SJCRH30 (cell line): ENCODE measurements at regions not wholly inside any gene's neighbourhood (a gene's known extent, or its start where the extent isn't known, plus 50 kb on each side); places are given as distances from the start of the nearest gene placed in this dataset.
"Not testable (repeated sequence)": the region's sequence is repeated elsewhere in the genome, so short reads cannot be mapped to it uniquely, and the experiment has no call there.

Experiments
- DNase-seq, 2 experiments: peaks; one replicate each; pipeline ENCODE4 v3.0.0-alpha.2; 2015 to 2020
- H3K27ac ChIP-seq: fragments of 250-450 bp; sonication (Bioruptor Pico); 2 replicates; pipeline ENCODE4 v1.5.1; 2020; ENCODE audit warnings: mild to moderate bottlenecking, moderate library complexity
- H3K27me3 ChIP-seq: fragments of 250-450 bp; sonication (Bioruptor Pico); 2 replicates; pipeline ENCODE4 v1.5.1; 2020; ENCODE audit warnings: mild to moderate bottlenecking, moderate library complexity
- H3K36me3 ChIP-seq: fragments of 250-450 bp; sonication (Bioruptor Pico); 2 replicates; pipeline ENCODE4 v1.5.1; 2020; ENCODE audit warnings: mild to moderate bottlenecking, moderate library complexity
- H3K4me1 ChIP-seq: fragments of 250-450 bp; sonication (Bioruptor Pico); 2 replicates; pipeline ENCODE4 v1.5.1; 2020; ENCODE audit warnings: mild to moderate bottlenecking, moderate library complexity
- H3K4me3 ChIP-seq: fragments of 250-450 bp; sonication (Bioruptor Pico); 2 replicates; pipeline ENCODE4 v1.5.1; 2020; ENCODE audit warnings: mild to moderate bottlenecking, moderate library complexity
- H3K9me3 ChIP-seq: fragments of 250-450 bp; sonication (Bioruptor Pico); replicated peaks from 2 replicates; pipeline ENCODE4 v1.5.1; 2020; ENCODE audit warnings: mild to moderate bottlenecking, moderate library complexity

DNA sequence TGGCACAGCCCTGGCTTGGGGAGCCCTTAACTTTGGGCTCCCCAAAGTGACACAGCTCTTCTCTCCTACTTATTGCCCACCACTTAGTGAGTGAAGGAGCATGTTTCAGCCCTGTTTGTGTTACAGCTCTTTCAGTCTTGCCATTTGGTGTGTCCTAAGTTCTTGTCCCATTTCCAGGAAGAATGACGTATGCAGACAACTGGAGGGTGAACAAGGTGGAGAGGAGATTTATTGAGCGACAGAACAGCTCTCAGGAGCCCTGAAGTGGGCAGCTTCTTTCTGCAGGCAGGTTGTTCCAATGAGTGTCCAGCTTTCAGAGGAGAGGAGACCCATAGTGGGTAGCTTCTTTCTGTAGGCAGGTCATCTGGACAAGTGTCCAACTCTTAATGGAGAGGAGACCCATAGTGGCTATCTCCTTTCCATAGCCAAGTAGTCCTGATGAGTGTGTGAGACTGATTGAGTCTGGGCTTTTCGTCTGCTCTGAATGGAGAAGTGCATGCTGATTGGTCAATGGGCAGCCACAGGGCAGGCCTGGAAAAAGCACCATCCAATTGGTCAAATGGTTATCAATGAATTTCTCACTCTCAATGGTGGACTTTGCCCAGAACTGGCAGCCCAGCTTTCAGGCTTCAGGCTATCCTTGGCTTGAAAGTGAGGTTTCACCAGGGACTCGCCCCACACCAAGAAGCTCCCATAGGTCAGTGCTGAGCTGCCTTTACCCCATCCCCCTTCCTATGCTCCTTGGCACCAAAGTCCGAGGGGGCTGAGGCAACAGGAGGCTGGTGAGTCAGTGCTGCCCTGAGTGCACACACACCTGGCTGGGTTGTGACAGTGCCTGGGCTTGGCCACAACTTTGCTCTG is 688.2 kb downstream of the NYAP2 start:
- Histone ChIP-seq H3K27me3 (no peaks in the 10 kb centered on the region), H3K4me3 (no peak overlapping the region), H3K9me3 (no peaks in the 10 kb centered on the region; the same call in 1 of the 2 replicates), H3K4me1 (no peaks in the 10 kb centered on the region), H3K27ac (no peak overlapping the region), H3K36me3 (no peaks in the 10 kb centered on the region)
- no peak for DNase-seq

DNA sequence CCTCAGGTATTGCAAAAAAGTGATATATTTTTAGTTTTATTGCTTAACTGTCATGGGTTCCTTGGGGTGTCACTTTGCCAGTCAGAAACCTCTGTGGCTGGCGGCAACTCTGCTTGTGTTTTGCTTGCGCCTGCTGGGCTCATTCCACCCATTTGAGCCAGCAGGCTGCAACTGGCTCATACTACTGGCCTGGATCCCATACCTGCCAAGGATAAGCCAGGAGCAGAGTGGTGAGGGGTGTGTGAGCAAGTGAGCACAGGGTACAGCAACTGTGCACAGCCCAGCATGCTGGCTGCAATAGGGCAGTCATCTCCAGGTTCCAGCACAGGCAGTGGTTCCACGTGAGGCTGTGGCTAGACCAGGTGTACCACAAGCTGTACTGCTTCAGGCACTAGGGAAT is 687.5 kb downstream of the NYAP2 start:
- no peak for DNase-seq
- H3K27ac ChIP-seq, result no peak overlapping the region

GRCh38 chr2:226086190-226086589 is 686.7 kb downstream of the NYAP2 start:
- no peaks in the 10 kb centered on the region for H3K36me3 ChIP-seq
- no peaks in the 10 kb centered on the region for H3K4me1 ChIP-seq
- DNase-seq, result no peak
- no peaks in the 10 kb centered on the region for H3K27me3 ChIP-seq
- no peak overlapping the region for H3K27ac ChIP-seq
- H3K4me3 ChIP-seq, result no peak overlapping the region
- no peaks in the 10 kb centered on the region; the same call in 1 of the 2 replicates for H3K9me3 ChIP-seq

More for the DNA sequence above, 687.5 kb downstream of the NYAP2 start:
- H3K27me3 ChIP-seq, result no peaks in the 10 kb centered on the region
- no peaks in the 10 kb centered on the region; the same call in 1 of the 2 replicates for H3K9me3 ChIP-seq
- no peak overlapping the region for H3K4me3 ChIP-seq
- H3K4me1 ChIP-seq, result no peaks in the 10 kb centered on the region
- H3K36me3 ChIP-seq, result no peaks in the 10 kb centered on the region

DNA sequence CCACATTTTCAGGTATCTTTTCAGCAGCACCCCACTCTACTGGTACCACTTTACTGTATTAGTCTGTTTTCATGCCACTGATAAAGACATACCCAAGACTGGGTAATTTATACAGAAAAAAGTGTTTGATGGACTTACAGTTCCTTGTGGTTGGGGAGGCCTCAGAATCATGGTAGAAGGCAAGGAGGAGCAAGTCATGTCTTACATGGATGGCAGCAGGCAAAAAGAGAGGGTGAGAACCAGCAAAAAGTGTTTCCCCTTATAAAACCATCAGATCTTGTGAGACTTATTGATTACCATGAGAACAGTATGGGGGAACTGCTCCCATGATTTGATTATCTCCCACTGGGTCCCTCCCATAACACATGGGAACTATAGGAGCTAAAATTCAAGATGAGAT is 685.9 kb downstream of the NYAP2 start:
- not testable (repeated sequence) for H3K4me1 ChIP-seq, H3K4me3 ChIP-seq, H3K36me3 ChIP-seq, H3K27me3 ChIP-seq, H3K9me3 ChIP-seq, H3K27ac ChIP-seq, DNase-seq

GRCh38 chr2:226080334-226080733 is 680.8 kb downstream of the NYAP2 start:
- H3K4me1 ChIP-seq, result no peaks in the 10 kb centered on the region; the same call in 1 of the 2 replicates
- no peaks in the 10 kb centered on the region for H3K27me3 ChIP-seq
- DNase-seq, result no peak
- H3K36me3 ChIP-seq, result no peaks in the 10 kb centered on the region
- H3K9me3 ChIP-seq, result no peaks in the 10 kb centered on the region; the same call in 1 of the 2 replicates
- no peak overlapping the region for H3K27ac ChIP-seq
- H3K4me3 ChIP-seq, result no peak overlapping the region

- no peaks in the 10 kb centered on the region for H3K27me3 ChIP-seq
- no peaks in the 10 kb centered on the region for H3K9me3 ChIP-seq
- H3K4me1 ChIP-seq, result no peaks in the 10 kb centered on the region; the same call in 1 of the 2 replicates
- no peaks in the 10 kb centered on the region for H3K36me3 ChIP-seq
- H3K27ac ChIP-seq, result no peak overlapping the region
- DNase-seq, result no peak
- no peak overlapping the region for H3K4me3 ChIP-seq
Observed at GRCh38 chr2:226079671-226080181, 680.2 kb downstream of the NYAP2 start.

GRCh38 chr2:226079196-226079595 is 679.7 kb downstream of the NYAP2 start:
- H3K4me1 ChIP-seq, result no peaks in the 10 kb centered on the region; the same call in 1 of the 2 replicates
- H3K27me3 ChIP-seq, result no peaks in the 10 kb centered on the region
- no peak overlapping the region for H3K27ac ChIP-seq
- no peak overlapping the region for H3K4me3 ChIP-seq
- DNase-seq, result no peak
- no peaks in the 10 kb centered on the region for H3K9me3 ChIP-seq
- H3K36me3 ChIP-seq, result no peaks in the 10 kb centered on the region

GRCh38 chr2:226078666-226079065 is 679.2 kb downstream of the NYAP2 start:
- no peaks in the 10 kb centered on the region for H3K36me3 ChIP-seq
- H3K27ac ChIP-seq, result no peak overlapping the region
- no peaks in the 10 kb centered on the region for H3K9me3 ChIP-seq
- H3K4me3 ChIP-seq, result no peak overlapping the region
- no peaks in the 10 kb centered on the region; the same call in 1 of the 2 replicates for H3K4me1 ChIP-seq
- no peaks in the 10 kb centered on the region for H3K27me3 ChIP-seq
- DNase-seq, result no peak

DNA sequence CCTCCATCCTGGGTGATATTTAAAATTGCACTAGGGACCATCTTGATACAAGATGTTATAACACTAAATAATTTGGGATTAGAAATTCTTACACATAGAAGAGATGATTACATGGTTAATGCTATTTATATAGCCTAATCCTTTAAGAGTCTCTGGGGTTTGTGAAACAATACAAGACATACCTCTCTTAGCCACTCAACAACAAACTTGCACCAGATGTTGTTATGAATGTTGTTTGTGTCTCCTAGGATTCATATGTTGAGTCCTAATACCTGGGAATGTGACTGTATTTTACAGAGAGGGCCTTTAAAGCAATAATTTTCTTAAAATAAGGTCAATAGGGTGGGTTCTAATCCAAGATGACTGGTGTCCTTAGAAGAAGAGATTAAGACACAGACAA is 678.3 kb downstream of the NYAP2 start:
- H3K27ac ChIP-seq, result no peak overlapping the region
- no peaks in the 10 kb centered on the region for H3K27me3 ChIP-seq
- H3K36me3 ChIP-seq, result no peaks in the 10 kb centered on the region
- DNase-seq, result no peak
- no peaks in the 10 kb centered on the region; the same call in 1 of the 2 replicates for H3K4me1 ChIP-seq
- H3K9me3 ChIP-seq, result no peaks in the 10 kb centered on the region
- H3K4me3 ChIP-seq, result no peak overlapping the region

- no peaks in the 10 kb centered on the region; the same call in 1 of the 2 replicates for H3K4me1 ChIP-seq
- no peaks in the 10 kb centered on the region for H3K36me3 ChIP-seq
- DNase-seq, result no peak
- no peaks in the 10 kb centered on the region for H3K27me3 ChIP-seq
- no peaks in the 10 kb centered on the region for H3K9me3 ChIP-seq
- no peak overlapping the region for H3K27ac ChIP-seq
- H3K4me3 ChIP-seq, result no peak overlapping the region
Observed at GRCh38 chr2:226077031-226077430, 677.5 kb downstream of the NYAP2 start.

- no peaks in the 10 kb centered on the region for H3K9me3 ChIP-seq
- no peak overlapping the region for H3K4me3 ChIP-seq
- H3K27me3 ChIP-seq, result no peaks in the 10 kb centered on the region
- no peak for DNase-seq
- no peaks in the 10 kb centered on the region for H3K36me3 ChIP-seq
- no peaks in the 10 kb centered on the region; the same call in 1 of the 2 replicates for H3K4me1 ChIP-seq
- no peak overlapping the region for H3K27ac ChIP-seq
Observed at GRCh38 chr2:226076529-226076928, 677.0 kb downstream of the NYAP2 start.

DNA sequence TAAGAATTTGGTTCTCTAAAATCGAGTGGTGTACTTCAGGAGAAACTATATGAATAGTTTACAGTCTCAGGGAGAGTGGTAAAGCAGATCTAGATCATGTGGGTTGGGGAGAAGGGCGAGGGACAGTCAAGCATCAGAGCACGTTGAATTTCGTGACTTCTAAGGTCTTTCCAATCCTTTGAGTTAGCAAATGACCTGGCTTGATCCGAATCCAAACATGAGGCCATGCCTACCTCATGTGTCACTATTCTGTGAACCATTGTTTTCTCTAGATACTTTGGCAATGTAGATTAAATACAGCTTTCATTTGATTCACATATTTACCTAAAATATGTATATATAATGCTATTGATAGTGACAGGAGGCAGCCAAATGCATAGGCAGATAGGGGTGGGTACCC is 674.9 kb downstream of the NYAP2 start:
- no peaks in the 10 kb centered on the region for H3K9me3 ChIP-seq
- no peak overlapping the region for H3K27ac ChIP-seq
- no peak for DNase-seq
- H3K36me3 ChIP-seq, result no peaks in the 10 kb centered on the region
- no peaks in the 10 kb centered on the region; the same call in 1 of the 2 replicates for H3K4me1 ChIP-seq
- H3K4me3 ChIP-seq, result no peak overlapping the region
- no peaks in the 10 kb centered on the region for H3K27me3 ChIP-seq

DNA sequence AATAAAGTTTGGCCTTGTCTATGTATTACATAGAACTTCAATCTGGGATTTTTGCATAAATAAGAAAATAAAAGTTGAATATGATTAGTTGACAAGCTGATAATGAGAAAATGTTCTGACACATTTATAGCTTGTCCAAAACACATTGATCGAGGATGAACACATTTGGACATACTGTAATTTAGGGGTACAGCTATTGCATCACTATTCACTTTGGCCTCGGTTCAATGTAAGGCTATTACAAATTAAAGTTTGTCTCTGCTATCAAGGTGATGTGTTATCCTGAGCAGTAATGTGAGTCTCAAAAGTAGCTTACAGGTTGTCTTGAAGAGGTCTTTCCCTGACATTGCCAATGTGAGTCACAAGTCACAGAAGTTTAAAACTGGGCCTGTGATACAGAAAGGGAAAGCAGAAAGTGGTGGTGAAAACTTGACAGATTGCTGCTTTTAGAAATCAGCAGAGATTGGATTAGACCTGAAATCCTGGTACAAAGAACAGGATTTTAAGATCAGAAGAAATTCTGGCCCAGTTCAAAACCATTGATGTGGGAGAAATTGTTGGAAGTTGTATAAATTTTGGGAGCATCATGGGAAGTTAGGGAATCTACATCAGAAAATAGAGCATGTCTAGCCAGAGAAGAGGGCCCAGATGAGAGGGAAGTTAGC is 674.1 kb downstream of the NYAP2 start:
- Histone ChIP-seq H3K27me3 (no peaks in the 10 kb centered on the region), H3K4me3 (no peak overlapping the region), H3K4me1 (no peaks in the 10 kb centered on the region; the same call in 1 of the 2 replicates), H3K36me3 (no peaks in the 10 kb centered on the region), H3K27ac (no peak overlapping the region), H3K9me3 (no peaks in the 10 kb centered on the region)
- DNase-seq, result no peak

GRCh38 chr2:226066873-226067272 is 667.4 kb downstream of the NYAP2 start:
- H3K27me3 ChIP-seq, result no peaks in the 10 kb centered on the region
- H3K4me1 ChIP-seq, result no peaks in the 10 kb centered on the region; the same call in 1 of the 2 replicates
- no peak for DNase-seq
- H3K36me3 ChIP-seq, result no peaks in the 10 kb centered on the region
- no peak overlapping the region for H3K27ac ChIP-seq
- H3K4me3 ChIP-seq, result no peak overlapping the region
- no peaks in the 10 kb centered on the region; the same call in 1 of the 2 replicates for H3K9me3 ChIP-seq

GRCh38 chr2:226066391-226066790 is 666.9 kb downstream of the NYAP2 start:
- Histone ChIP-seq H3K4me1 (no peaks in the 10 kb centered on the region; the same call in 1 of the 2 replicates), H3K27me3 (no peaks in the 10 kb centered on the region), H3K9me3 (no peaks in the 10 kb centered on the region; the same call in 1 of the 2 replicates), H3K4me3 (no peak overlapping the region), H3K36me3 (no peaks in the 10 kb centered on the region), H3K27ac (no peak overlapping the region)
- no peak for DNase-seq
